HG02642 (cell line): ENCODE measurements at regions not wholly inside any gene's neighbourhood (a gene's known extent, or its start where the extent isn't known, plus 50 kb on each side); places are given as distances from the start of the nearest gene placed in this dataset.
"Not testable (repeated sequence)": the region's sequence is repeated elsewhere in the genome, so short reads cannot be mapped to it uniquely, and the experiment has no call there.

ENCODE experiments used
- ATAC-seq: cut with Tn5 transposase; IDR thresholded peaks from one replicate; pipeline ENCODE4 v1.9.1; 2021; ENCODE audit warnings: mild to moderate bottlenecking; ENCODE audit not compliant: unreplicated experiment, poor library complexity

DNA sequence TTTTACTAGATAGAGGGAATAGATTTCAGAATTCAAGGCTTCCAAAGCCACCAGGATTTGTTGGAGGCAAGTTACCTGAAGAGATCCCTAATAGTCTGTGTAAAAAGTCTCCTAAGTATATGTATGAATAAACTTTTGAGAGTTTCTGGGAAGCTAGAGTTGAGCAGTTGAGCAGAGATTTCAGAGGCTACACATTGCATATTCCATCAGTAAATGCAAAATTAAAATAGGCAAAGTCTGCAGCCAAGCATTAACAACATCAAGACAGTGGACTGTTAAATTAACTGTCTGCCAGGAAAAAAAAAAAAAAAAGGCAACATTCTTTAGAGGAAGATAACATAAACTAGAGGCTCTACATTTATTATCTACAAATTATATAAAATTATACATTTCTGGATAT, 420.4 kb upstream of the TMEFF2 start:
- no peak for ATAC-seq

- ATAC-seq = no peak
Measured at GRCh38 chr2:192604295-192604694, 409.6 kb upstream of the TMEFF2 start.

DNA sequence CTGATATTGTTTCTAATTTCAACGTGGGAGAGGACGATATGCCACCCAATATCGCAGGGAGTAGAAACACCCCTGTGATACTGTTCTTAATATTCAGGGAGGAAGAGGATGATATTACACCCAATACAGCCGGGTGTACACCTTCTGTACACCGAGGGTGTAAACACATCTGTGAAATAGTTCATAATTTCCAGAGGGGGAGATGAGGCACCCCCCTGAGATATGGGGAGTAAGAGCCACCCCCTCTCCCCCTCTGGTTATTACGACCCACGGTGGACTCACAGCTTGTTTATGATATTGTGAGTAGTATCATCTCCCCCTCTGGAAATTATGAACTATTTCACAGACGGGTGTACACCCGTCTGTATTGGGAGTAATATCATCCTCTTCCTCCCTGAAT, 403.9 kb upstream of the TMEFF2 start:
- ATAC-seq = not testable (repeated sequence)

GRCh38 chr2:192593561-192593960, 398.8 kb upstream of the TMEFF2 start:
- no peak for ATAC-seq

- ATAC-seq = no peak
Measured at GRCh38 chr2:192591617-192592016, 396.9 kb upstream of the TMEFF2 start.

DNA sequence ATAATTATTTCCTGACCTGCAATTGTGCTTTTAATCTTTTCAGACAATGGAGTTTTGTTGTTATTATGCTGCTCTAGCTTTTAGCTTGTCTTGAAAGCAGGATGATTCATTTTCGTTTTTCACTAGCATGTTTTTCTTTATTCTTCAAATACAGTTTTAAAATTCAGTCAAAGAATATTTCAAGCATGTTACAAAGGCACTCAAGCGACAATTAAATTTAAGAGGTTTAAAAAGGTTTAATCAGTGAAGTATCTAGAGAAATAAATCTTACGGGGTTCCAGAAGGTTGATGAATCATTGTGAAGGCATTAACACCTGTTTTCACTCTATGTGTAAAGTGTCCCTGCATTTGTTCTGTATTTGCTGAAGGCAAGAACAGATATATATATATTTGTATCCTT, 390.7 kb upstream of the TMEFF2 start:
- ATAC-seq = no peak

- no peak for ATAC-seq
Measured at GRCh38 chr2:192584976-192585375, 390.2 kb upstream of the TMEFF2 start.

- no peak for ATAC-seq
Measured at GRCh38 chr2:192579965-192580700, 385.4 kb upstream of the TMEFF2 start.

DNA sequence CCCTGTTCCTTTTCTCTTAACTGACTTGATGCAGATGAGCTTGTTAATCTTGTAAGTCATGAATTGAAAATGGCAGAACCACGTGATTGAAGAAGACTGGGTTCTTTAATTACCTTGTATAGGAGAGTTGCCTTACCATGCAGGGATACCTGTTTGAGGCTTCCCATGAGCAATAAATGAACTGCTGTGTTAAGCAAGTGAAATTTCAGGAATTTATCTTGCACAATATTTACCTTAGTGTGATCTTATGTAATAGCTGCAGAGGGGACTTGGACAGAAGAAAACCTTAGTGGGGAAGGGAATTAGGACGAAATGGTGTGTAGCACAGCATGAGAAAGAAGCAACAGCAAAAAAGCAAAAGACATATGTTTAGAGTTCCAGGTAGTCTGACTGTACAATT, 384.0 kb upstream of the TMEFF2 start:
- no peak for ATAC-seq

- ATAC-seq = no peak
Measured at GRCh38 chr2:192577706-192578105, 383.0 kb upstream of the TMEFF2 start.

DNA sequence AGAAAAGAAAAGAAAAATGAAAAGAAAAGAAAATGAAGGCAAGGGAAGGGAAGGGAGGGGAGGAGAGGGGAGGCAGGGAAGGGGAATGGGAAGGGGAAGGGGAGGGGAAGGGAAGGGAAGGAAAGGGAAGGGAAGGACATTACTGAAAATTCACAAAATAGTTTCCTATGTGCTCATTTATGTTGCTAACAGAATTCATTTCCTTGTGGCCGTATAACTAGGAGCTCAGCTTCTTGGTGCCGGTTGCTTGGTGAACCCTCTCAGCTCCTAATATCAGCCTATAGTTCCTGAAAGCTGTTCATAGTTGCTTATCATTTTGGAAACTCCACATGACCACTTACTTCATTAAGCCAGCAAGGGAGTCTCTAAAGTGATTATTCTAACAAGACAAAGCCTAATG, 379.8 kb upstream of the TMEFF2 start:
- ATAC-seq = no peak

GRCh38 chr2:192571636-192572035, 376.9 kb upstream of the TMEFF2 start:
- ATAC-seq = no peak

- ATAC-seq = no peak
Measured at GRCh38 chr2:192570788-192571187, 376.1 kb upstream of the TMEFF2 start.

DNA sequence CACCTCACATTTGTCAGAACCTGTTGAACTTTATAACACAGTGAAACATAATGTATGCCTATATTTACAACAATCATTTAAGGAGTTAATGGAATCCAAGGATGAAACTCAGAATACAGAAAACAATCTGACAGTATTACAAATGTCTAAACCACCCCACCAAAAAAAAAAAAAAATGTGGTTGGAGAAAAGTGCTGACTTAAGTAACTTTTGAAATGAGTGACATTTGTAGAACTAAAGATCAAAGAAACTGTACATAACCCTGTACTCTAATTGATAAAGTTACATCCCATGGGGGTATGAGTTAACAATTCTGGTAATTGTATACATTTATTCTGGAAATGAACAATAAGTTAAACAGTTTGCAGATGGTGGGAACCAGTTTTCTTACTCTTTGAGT, 372.1 kb upstream of the TMEFF2 start:
- no peak for ATAC-seq

GRCh38 chr2:192560326-192560725, 365.6 kb upstream of the TMEFF2 start:
- no peak for ATAC-seq

DNA sequence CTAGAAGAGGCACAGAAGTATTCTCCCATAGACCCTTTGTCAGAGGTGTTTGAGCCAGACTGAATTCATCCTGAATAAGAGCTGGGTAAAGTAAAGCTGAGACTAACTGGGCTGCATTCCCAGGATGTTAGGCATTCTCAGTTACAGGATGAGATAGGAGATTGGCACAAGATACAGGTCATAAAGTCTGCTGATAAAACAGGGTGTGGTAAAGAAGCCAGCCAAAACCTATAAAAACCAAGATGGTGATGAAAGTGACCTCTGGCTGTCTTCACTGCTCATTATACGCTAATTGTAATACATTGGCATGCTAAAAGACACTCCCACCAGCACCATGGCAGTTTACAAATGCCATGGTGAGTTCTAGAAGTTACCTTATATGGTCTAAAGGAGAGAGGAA, 364.9 kb upstream of the TMEFF2 start:
- no peak for ATAC-seq

GRCh38 chr2:192558637-192559036, 363.9 kb upstream of the TMEFF2 start:
- ATAC-seq = no peak

GRCh38 chr2:192555740-192556139, 361.0 kb upstream of the TMEFF2 start:
- no peak for ATAC-seq

DNA sequence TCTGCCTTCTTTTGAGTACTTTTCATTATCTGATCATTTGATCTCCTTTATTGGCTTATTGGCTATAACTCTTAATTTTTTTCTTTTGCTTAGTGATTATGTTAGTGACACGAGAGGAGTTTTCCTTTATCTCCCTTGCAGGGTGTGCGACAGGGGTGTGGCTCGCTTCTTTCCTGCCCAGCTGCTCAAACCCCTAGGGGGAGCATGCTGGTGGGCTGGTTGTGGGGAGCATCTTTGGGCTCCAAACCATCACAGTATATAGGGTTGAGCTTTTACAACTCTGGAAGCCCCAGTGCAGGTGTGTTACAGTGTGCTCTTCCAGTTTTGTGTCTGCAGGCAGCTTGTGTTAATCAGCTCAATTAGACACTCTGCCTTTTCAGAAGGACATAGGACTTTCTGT, 357.0 kb upstream of the TMEFF2 start:
- ATAC-seq = no peak

DNA sequence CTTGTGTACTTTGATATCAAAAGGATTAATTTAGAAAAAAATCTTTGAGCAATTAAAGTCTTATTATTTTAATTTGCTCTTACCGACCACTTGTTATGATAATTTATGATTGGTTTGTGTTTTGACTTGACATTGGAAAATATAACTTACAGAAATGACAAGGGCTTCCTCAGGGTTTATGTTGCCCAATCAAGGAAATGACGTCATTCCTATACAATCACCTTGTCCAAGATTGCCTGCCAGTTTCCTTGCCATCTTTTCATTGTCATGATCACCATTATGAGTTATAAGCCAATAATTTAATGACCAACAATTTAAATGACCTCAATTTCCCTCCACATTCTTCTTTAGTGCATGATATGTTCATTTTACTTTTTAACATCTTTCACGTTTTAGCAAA, 351.8 kb upstream of the TMEFF2 start:
- no peak for ATAC-seq

GRCh38 chr2:192544371-192544955, 349.7 kb upstream of the TMEFF2 start:
- no peak for ATAC-seq
